ENCODE measurements at regions not wholly inside any gene's neighbourhood (a gene's known extent, or its start where the extent isn't known, plus 50 kb on each side); places are given as distances from the start of the nearest gene placed in this dataset.

DNA sequence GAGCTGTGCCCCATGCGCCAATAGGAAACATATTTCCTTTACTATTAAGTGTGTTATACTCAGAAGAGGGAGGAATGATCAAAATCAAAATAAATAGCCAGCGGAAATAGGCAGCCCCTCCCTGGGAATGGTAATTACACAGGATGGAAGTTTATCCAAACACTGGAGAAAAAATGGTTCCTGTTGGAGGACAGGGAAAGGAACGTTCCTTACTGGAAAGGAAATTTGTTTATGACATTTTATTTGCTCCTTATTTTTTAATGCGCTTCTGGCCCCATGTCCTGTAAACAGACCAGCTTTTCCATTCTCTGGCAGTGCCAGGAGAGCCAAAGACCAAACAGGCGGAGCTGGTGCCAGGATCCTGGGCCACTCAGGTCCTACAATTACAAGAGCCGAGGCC lies 273.7 kb downstream of the SOX9 start:
- DNase-seq: no peak

DNA sequence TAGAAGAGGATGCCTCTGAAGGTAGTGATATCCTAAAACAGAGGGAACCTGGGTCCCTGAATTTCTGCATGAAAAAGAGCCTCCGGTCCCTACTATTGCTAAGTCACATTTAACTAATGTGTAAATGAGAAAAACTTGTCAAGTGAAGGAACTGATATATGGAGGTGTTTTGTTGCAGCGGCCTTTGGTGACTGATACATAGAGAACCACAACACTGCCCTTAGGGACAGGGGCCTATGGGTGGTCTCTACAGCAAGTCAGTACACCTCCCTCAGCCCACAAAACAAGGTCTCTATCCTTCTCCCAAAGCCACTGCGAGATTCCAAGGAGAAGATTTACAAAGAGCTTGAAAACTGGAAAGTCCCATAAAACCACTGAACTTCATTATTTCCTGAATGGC lies 275.3 kb downstream of the SOX9 start:
- no peak for DNase-seq

DNA sequence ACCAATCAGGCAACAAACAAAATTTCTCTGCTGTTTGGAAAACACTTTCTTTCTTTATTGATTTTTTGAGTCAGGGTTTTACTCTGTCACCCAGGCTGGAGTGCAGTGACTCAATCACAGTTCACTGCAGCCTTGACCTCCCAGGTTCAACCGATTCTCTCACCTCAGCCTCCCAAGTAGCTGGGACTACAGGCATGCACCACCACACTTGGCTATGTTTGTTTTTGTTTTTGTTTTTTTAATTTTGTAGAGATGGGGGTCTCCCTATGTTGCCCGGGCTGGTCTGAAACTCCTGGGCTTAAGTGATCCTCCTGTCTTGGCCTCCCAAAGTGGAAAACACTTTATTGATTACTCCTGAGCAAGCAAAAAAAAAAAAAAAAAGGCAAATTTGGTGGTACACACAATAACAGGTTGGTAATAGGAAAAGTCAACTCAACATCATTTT lies 276.4 kb downstream of the SOX9 start:
- no peak for DNase-seq

DNA sequence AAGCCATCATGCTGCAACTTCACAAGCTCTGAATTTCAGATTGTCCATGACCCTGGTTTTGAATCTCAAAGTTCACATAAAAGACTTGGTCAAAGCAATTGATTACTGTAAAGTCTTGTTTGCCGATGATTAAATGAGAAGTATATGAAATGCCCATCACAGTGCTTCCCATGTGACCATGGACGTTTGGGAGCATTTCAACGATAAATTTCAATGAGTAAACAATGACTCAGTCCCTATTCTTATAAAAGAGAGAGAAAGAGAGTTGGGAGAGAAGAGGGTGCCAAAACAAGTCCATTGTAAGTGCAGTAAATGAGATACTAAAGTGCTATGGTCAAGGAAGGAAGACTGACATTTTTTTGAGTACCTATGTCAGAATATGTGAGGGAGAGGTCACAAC lies 276.9 kb downstream of the SOX9 start:
- DNase-seq: no peak

DNA sequence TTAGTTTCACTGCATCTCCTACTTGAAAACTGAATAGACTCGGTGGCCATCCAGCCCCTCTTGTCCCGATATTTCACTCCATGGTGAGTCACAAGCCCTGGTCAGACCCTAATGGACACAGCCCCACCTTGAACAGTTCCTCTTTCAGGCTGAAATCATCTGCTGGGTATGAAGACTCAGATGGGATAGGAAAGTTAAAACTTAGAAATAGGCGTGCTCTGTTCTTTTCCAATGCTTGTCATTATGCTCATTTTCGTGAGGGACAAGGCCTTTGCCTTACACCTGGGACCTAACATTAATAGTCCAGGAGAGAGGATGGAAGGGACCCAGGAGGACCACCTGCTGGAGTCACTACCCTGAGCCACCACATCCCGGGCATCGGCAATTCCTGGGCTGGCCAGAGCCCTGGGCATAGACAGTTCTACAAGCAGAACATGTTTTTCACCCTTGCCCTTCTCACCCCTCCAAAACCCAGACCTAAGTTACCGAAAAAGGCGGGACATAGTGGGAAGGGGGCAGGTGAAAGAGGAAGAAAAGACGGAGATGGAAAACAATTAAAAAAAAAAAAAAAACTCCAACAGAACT lies 278.3 kb downstream of the SOX9 start:
- DNase-seq: no peak

DNA sequence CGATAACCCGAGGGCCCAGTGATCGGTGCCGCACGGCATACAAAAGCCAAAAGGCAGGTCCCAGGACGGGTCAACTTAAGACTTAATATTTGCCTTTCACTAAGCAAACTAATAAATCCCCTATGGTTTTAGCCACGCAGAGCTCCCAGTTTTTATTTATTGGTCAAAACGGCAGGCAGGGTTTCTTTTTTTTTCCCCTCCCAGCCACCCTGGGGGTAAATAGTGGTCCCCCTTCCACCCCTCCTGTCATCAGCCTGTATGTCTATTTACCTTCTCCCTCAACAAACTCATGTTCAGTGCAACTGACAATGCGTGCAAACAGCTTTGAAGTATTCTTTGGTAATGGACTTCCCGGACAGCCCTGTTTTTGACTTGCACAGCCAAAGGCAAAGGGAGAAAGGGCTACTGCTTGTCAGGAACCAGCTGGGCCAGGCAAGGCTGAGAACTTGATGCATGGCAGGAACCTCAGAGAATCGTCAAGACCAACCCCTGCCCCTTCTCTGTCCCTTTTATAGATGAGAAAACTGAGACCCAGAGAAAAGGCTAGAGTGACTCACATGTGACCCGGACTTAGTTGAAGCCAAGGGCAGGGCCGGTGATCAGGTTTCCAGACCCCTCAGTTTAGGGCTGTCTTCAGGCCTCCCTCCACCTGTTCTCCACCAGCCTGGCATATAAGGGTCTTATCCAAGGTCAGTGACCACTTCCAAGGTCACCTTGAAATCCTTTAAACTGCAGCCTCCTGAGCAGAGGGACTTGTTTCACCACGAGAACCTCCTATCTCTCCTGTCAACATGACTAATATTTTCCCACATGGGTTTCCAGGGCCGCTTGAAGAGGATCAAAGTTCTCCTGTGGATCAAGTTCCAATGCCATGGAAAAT lies 279.0 kb downstream of the SOX9 start:
- DNase-seq: no peak

DNA sequence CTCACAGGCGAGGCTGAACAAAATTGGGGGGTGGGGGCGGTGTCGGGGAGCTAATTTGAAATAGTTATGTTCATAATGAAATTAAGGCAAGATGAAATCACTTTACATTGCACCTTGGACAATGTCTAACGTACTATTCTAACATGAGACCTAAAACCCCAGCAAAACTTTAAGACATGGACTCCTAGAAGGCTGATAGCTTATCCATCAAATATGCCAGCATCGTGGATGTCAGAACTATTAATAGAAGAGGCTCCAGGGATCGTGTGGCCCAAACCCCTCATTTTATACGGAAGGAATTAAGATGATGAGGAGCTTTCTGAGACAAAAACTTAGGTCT lies 279.6 kb downstream of the SOX9 start:
- DNase-seq: no peak

DNA sequence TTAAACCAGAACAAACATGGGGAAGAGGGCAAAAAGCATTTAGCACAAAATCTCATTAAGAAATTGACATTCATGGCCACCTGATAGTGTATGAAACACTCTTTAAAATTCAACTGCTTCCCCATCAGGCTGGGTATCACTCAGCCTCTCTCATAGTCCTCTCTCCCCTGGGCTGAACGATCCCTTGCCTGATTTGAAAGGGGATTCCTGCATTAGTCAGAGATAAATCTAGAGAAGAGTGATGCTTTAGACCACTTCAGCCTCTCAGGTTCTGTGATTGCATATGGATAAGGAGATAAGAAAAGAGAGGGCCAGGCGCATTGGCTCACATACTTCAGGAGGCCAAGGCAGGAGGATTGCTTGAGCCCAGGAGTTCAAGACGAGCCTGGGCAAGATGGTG lies 280.0 kb downstream of the SOX9 start:
- no peak for DNase-seq

DNA sequence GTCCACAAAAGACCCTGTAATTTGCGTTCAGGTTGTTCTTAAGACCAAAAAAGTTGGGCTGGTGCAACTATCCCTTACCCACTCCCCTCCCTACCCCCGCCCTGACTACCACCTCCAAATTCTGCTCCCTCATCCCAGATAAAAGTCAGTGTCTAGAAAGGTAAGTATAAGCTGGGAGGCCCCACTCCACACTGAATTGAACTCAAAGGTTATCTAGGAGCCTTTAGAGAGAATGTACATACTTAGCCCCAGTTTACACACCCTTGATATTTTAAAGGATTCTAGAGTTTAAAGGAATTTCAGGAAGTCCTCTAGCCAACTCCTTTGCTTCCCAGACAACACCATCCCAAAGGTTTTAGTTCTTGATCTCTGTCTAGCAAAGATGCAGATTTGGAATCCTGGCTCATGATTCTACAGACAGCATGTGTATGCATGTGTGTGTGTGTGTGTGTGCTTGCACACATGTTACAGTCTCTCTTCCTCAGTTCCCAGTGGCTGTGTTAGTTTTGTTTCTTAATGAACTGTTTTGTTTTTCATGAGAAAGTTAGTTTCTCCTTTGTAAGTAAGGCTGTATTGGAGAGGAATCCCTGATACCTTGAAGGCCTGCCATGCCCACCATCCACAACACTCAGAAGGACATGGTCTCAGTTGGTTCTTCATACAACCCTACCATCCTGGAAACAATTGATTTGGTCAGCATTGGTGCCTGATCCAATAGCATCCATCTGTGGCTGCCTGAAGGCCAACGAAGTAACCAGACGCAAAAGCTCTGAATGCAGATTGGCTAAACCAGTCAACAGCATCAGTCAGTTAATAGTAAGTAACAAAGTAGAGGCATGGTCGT lies 281.3 kb downstream of the SOX9 start:
- no peak for DNase-seq

DNA sequence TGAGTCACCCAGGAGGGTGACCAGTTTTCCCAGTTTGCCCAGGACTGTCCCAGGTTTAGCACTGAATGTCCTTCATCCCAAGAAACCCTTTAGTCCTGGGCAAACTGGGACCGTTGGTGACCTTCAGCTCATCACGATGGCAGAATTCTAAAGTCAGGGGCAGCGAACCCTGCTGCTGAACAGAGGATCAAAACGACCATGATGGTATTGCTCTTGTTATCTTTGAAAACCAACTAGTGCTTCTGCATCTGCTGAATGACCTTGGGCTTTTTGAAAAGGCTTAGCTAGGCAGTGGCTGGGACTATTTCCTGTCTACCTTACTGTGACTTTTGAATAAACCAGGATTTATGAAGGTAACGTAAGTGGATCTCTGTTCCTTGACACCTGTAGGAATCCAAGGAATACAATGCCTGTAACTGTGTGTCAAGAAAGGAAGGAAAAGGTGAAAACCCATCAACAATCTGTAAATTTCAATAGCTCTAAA lies 281.9 kb downstream of the SOX9 start:
- no peak for DNase-seq

DNA sequence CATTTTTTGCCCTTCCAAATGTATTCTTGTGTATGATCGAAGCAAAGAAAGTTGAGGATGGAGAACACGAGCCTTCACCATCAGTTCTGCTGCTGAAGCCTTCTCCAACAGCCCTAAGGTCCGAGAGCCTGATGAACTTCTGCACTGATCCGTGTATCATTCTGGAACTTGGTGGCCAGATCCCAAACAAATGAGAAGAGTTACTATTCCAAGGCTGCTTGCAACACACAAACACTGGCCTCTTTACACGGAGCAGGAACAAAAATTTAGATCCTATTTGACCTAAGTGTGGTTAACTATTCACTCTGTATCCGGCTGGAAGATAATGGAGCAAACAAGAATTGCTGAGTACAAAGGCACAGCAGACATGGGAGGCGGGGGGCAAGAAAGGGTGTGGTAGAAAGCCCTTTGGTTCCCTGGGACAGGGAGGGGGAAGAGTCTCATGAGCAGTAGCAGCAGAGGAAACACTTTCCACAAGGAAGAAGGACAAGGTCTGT lies 282.9 kb downstream of the SOX9 start:
- DNase-seq: no peak

DNA sequence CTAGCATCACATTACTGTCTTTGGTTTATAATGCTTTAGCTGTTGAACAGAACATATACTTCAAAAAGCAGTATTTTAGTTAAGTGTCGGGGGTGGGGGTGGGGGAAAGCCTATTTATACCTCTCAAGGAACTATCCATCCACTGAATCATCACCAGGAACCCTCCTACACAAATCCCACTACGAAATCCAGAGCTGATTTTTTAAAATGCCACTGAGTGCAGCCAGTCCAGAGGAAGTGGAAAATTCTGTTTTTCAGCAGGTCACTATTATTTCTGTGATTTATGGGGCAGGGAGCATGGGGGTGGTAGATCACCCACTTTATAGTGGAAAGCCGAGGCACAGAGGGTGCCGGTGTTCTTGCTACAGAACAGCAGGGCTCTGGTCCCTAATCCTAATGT lies 284.1 kb downstream of the SOX9 start:
- no peak for DNase-seq

DNA sequence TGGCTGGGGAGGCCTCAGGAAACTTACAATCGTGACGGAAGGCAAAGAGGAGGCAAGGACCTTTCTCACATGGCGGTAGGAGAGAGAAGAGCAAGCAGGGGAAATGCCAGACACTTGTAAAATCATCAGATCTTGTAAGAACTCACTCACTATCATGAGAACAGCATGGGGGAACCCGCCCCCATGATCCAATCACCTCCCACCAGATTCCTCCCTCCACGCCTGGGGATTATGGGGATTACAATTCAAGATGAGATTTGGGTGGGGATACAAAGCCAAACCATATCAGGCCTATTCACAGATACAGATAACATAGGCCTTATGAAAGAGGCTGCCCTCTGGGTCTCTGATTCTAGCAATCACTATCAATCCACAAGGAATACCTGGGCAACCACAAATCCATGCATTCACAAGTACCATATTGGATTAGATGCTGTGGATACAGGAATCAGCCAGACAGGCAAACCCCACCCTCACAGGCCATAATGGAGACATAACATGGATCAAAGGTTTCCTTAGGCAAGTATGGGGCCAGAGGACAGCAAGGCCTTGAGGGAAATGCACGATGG lies 284.9 kb downstream of the SOX9 start:
- no peak for DNase-seq

DNA sequence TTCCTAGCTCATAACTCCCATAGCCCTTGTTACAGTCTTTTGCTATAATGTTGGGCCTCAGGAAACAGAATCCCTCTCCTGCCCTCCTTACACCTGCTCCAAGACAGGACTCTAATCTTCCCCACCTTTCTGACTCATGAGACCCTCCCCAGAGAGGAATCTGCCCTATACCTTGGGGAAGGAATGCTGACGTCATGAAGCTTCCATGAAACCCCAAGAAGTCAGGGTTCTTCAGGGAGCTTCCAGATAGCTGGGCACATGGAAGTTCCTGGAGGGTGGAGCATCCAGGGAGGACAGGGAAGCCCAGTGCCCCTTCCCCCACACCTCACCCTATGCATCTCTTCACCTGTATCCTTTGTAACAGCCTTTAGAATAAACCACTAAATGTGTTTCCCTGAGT lies 285.7 kb downstream of the SOX9 start:
- DNase-seq: no peak

DNA sequence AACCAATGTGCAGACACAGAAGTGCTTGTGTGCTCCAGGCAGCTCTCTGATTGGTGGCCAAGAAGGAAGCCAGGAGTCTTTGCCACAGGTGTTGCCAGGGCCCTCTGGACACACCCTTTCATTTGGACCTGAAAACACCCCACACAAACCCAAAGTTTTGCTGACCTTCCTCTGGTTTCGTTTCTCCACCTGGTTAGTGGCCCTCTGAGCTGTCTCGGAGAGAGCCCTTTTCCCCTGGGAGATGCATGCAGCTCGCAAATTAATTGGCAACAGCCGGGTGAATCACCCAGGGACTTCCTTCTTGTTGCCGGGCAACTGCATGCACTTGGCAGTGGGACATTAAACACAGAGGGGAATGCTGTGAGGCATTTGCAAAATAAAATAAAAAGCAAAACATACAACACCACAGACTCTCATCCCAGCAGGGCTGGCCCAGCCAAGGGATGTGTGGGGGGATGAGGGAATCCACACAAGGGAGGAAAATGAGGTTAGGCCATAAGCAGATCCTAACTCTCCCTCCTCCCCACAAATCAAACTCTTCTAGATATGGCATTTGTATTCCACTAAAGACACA lies 286.6 kb downstream of the SOX9 start:
- no peak for DNase-seq

DNA sequence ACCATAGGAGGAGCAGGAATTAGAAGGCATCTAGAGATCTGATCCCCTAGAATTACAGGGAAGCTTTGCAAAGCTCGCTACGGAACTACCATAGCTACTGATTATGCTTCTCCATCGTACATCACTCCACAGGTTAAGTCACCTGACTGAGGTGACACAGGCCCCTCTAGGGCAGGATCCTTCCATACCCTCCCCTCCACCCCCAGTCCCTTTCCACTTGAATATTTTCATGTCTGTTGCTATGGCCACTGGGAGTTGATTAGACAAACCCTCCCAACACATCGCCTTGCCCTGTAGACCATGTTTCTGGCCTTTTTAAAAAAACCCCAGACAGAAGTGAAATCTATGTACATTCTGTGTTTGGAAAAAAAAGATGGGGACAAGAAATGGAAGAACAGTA lies 287.1 kb downstream of the SOX9 start:
- no peak for DNase-seq

DNA sequence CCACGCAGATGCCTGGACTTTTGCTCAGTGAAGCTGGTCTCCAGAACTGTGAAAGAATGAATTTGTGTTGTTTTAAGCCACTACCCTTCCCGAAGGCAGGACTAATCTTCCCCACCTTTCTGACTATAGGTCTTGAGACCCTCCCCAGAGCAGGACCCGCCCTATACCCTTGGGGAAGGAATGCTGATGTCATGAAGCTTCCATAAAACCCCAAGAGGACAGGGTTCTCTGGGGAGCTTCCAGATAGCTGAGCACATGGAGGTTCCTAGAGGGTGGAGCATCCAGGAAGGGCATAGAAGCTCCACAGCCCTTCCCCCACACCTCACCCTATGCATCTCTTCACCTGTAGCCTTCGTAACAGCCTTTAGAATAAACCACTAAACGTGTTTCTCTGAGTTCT lies 287.8 kb downstream of the SOX9 start:
- DNase-seq: no peak

DNA sequence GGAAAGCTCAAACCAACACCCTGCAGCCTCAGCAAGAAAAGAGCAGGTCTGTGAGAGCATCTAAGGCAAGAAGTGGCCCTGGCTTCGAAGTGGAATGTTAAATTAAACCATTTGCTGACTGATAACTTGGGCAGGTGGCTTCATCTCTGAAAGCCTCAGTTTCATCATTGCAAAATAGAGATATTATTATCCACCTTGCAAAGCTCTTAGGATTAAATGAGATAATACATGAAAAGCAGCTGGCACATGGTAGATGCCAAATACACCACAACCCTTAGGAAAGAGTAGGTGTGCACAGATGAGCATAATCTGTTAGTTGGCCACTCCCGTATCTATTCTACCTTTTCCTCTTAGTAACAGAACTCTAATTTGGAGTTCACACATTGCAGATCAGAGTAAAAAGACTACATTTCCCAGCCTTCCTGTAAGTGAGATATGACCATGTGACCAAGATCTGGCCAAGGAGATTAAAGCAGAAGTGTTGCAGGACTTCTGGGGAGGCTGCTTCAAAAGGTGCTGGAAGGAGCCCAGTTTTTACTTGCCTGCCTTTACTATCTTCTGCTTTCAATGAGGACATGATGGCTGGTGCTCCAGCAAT lies 288.7 kb downstream of the SOX9 start:
- DNase-seq: no peak

DNA sequence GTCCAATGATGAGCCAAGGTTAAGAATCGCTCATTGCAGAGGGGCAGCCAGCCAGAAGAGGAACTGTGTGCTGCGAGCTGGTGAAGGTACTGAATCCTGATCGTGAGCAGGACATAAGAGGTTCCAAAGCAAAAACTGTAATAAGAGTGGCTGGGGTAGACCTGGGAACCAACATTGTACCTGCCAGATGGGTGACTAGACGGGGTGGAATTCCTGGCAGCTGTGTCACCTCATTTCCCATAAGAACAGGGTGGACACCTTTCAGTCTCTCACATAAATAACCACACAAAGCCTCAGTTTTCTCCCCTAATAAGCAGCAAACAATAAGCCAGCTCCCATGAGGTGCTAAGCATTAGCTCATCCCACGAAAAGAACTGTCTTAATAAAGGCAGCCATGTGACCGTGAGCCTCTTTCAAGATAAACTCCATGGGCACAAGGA lies 290.3 kb downstream of the SOX9 start:
- no peak for DNase-seq

DNA sequence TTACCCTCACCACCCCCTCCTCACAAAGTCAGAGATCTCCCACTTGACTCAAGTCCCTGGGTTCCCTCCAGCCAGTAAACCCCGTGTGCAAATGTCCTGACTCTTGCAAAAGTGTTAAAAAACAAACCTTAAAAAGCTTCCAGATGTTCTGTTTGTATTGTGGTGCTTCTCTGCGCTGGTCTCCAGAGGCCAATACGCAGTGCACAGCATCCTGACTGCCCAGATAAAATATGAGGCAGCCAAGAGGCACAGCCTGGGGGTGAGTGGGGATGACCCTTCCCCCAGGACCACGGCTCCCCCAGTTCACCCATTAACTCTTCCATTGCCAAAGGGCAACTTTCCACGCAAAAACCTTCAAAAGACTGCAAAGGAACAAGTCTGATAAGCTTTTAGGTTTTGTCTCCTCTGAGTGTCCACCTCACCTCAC lies 291.8 kb downstream of the SOX9 start:
- no peak for DNase-seq

DNA sequence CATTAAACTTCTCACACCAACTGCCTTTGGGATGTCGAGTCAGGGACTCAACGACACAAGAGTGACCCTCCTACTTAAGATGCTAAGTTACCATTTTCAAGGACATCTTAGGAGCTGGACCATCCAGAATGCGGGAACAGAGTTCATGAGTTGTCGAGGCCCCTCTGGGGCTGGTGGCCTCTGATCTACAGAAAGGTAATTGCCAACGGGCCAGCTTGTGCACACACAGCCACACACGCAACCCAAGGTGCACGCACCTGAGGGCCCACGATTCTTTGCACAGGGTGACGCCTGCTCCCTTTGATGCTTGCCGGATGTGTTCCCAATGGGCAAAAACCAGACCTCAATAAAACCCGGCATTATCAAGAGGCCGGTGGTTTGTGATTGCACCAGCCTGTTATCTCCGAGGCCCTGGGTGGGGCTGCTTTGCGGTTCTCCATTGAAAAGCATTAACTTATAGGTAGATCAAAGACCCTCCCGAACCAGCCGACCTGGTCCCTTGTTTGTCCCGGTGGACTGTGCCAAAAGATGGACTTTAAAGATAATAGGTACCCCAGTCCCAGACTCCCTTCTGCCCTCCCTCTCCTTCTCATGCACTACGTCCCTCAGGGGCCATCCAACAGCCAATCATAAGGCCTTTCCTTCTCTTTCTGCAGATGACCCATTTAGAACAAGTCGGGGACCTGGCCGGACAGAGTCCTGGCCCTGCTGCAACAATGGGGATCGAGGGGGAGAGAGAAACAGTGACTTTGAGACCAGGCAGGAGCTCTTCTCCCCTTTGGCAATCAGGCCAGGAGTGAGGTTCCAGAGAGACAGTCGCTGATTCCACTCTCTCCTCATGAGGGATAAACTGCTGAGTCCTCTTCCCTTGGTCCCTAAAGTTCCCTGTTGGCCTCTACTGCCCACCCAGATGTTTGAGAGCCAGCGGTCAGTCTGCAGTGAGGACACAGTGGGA lies 292.5 kb downstream of the SOX9 start:
- DNase-seq: no peak

Data from activated CD4-positive, alpha-beta T cell treated with anti-CD3 and anti-CD28 coated beads, Interleukin-2, amount 50 U/mL, for 4 hours (primary cell).